HG02884 (cell line): ENCODE measurements at regions not wholly inside any gene's neighbourhood (a gene's known extent, or its start where the extent isn't known, plus 50 kb on each side); places are given as distances from the start of the nearest gene placed in this dataset.
"Not testable (repeated sequence)": the region's sequence is repeated elsewhere in the genome, so short reads cannot be mapped to it uniquely, and the experiment has no call there.

Experiments
- ATAC-seq: cut with Tn5 transposase; IDR thresholded peaks from one replicate; pipeline ENCODE4 v1.9.1; 2021; ENCODE audit warnings: mild to moderate bottlenecking, moderate library complexity; ENCODE audit not compliant: unreplicated experiment

- ATAC-seq = no peak
Observed at GRCh38 chr13:59371229-59371628, 792.5 kb downstream of the DIAPH3 start.

- ATAC-seq = no peak
Observed at GRCh38 chr13:59373341-59373740, 790.4 kb downstream of the DIAPH3 start.

GRCh38 chr13:59374691-59375090 is 789.0 kb downstream of the DIAPH3 start:
- ATAC-seq = no peak

GRCh38 chr13:59384154-59384553 is 779.6 kb downstream of the DIAPH3 start:
- ATAC-seq = no peak

- peak; percentile 99 for ATAC-seq
Observed at GRCh38 chr13:59391696-59392095, 772.0 kb downstream of the DIAPH3 start.

- no peak for ATAC-seq
Observed at GRCh38 chr13:59392328-59392727, 771.4 kb downstream of the DIAPH3 start.

- no peak for ATAC-seq
Observed at GRCh38 chr13:59394496-59394895, 769.2 kb downstream of the DIAPH3 start.

- no peak for ATAC-seq
Observed at GRCh38 chr13:59398127-59398526, 765.6 kb downstream of the DIAPH3 start.

- ATAC-seq = no peak
Observed at GRCh38 chr13:59398661-59399060, 765.1 kb downstream of the DIAPH3 start.

- ATAC-seq = no peak
Observed at GRCh38 chr13:59399513-59399912, 764.2 kb downstream of the DIAPH3 start.

- ATAC-seq = no peak
Observed at GRCh38 chr13:59404331-59404730, 759.4 kb downstream of the DIAPH3 start.

- ATAC-seq = not testable (repeated sequence)
Observed at GRCh38 chr13:59407251-59407650, 756.5 kb downstream of the DIAPH3 start.

- no peak for ATAC-seq
Observed at GRCh38 chr13:59408738-59409137, 755.0 kb downstream of the DIAPH3 start.

GRCh38 chr13:59409211-59409610 is 754.5 kb downstream of the DIAPH3 start:
- ATAC-seq = no peak

- no peak for ATAC-seq
Observed at GRCh38 chr13:59409634-59410200, 754.0 kb downstream of the DIAPH3 start.

GRCh38 chr13:59413126-59413525 is 750.6 kb downstream of the DIAPH3 start:
- peak; percentile 98 for ATAC-seq

GRCh38 chr13:59414006-59414405 is 749.7 kb downstream of the DIAPH3 start:
- ATAC-seq = no peak

- ATAC-seq = no peak
Observed at GRCh38 chr13:59415498-59415897, 748.2 kb downstream of the DIAPH3 start.

GRCh38 chr13:59416561-59416960 is 747.2 kb downstream of the DIAPH3 start:
- no peak for ATAC-seq

- no peak for ATAC-seq
Observed at GRCh38 chr13:59422646-59423045, 741.1 kb downstream of the DIAPH3 start.

GRCh38 chr13:59423708-59424340 is 739.9 kb downstream of the DIAPH3 start:
- no peak for ATAC-seq

GRCh38 chr13:59424661-59425060 is 739.1 kb downstream of the DIAPH3 start:
- no peak for ATAC-seq

GRCh38 chr13:59425211-59425741 is 738.5 kb downstream of the DIAPH3 start:
- no peak for ATAC-seq
